Kidney (tissue), 10 donors: ENCODE measurements at regions not wholly inside any gene's neighbourhood (a gene's known extent, or its start where the extent isn't known, plus 50 kb on each side); places are given as distances from the start of the nearest gene placed in this dataset.
"Not testable (repeated sequence)": the region's sequence is repeated elsewhere in the genome, so short reads cannot be mapped to it uniquely, and the experiment has no call there.

Experiments used
- DNase-seq, 5 donors: peaks; one replicate each; pipeline ENCODE4 v3.0.0-alpha.2; 2013 to 2020
- FAIRE-seq: peaks from 2 replicates; lab custom pipeline; 2012; peaks lifted over from hg19 to GRCh38; lab: Jason Lieb, UNC
- H3K27ac ChIP-seq, 2 donors: one replicate each; pipeline ENCODE4 v1.7.0; 2013; ENCODE audit warnings: low read depth in 2 of 2, low read length in 2 of 2, inconsistent platforms in 1 of 2
- H3K27me3 ChIP-seq: one replicate; pipeline ENCODE4 v1.7.1; 2013; ENCODE audit warnings: low read length, inconsistent platforms; ENCODE audit not compliant: control insufficient read depth, insufficient read depth
- H3K36me3 ChIP-seq, 3 donors: one replicate each; pipeline versions ENCODE4 v1.7.0 to v1.7.1; 2013; ENCODE audit warnings: low read length in 3 of 3, control low read depth in 1 of 3, inconsistent platforms in 1 of 3; ENCODE audit not compliant: insufficient read depth in 3 of 3, control insufficient read depth in 2 of 3
- H3K4me1 ChIP-seq, 3 donors: one replicate each; pipeline versions ENCODE4 v1.7.0 to v1.7.1; 2013; ENCODE audit warnings: low read length in 3 of 3, inconsistent platforms in 1 of 3, low read depth in 1 of 3; ENCODE audit not compliant: control insufficient read depth in 2 of 3, insufficient read depth in 2 of 3
- H3K4me3 ChIP-seq, 3 donors: one replicate each; pipeline versions ENCODE4 v1.7.0 to v1.8.1; 2013; ENCODE audit warnings: low read length in 3 of 3, control low read depth in 1 of 3, inconsistent platforms in 1 of 3
- H3K9ac ChIP-seq, 3 donors: one replicate each; pipeline versions ENCODE4 v1.7.0 to v1.7.1; 2013; ENCODE audit warnings: low read length in 3 of 3, control low read depth in 1 of 3, inconsistent platforms in 1 of 3
- H3K9me3 ChIP-seq, 3 donors: one replicate each; pipeline versions ENCODE4 v1.7.0 to v1.7.1; 2013; ENCODE audit warnings: low read length in 3 of 3, control low read depth in 1 of 3, inconsistent platforms in 1 of 3; ENCODE audit not compliant: control insufficient read depth in 2 of 3, insufficient read depth in 1 of 3
- intact Hi-C: fragments of 100-400 bp; cut with DNase I; formaldehyde crosslinking; loops from one replicate; pipeline ENCODE4 v1.11.1; 2022
- donor health status: control.
- donor health status: control.
- donor health status: DM: yes; HTN: yes; CAD: no.
- donor health status: Normal renal cell carcinoma (clear cell type).

DNA sequence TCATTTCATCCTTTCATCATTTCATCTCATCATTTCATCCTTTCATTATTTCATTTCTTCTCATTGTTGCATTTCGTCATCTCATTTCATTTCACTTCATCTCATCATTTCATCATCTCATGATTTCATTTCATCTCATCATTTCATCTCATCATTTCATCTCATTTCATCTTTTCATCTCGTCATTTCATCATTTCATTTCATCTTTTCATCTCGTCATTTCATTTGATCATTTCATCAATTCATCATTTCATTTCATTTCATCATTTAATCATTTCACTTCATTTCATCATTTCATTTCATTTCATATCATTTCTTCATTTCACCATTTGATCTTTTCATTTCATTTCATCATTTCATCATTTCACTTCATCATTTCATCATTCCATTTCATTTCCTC is 131.3 kb upstream of the TP53TG3 start:
- H3K27ac ChIP-seq, DNase-seq, intact Hi-C loops, H3K27me3 ChIP-seq, H3K9ac ChIP-seq, H3K4me1 ChIP-seq, FAIRE-seq, H3K9me3 ChIP-seq, H3K4me3 ChIP-seq, H3K36me3 ChIP-seq: not testable (repeated sequence)

GRCh38 chr16:32805639-32806038 is 129.7 kb upstream of the TP53TG3 start:
- H3K27ac ChIP-seq, intact Hi-C loops, H3K4me1 ChIP-seq, H3K9ac ChIP-seq, H3K9me3 ChIP-seq, DNase-seq, FAIRE-seq, H3K27me3 ChIP-seq, H3K4me3 ChIP-seq, H3K36me3 ChIP-seq: not testable (repeated sequence)
